ACHN (cell line): ENCODE measurements at regions not wholly inside any gene's neighbourhood (a gene's known extent, or its start where the extent isn't known, plus 50 kb on each side); places are given as distances from the start of the nearest gene placed in this dataset.

Experiments
- DNase-seq: peaks from one replicate; pipeline ENCODE4 v3.0.0-alpha.2; 2015
- in situ Hi-C: cut with HindIII; loops from 2 replicates; pipeline ENCODE4 v1.10.0; 2017; ENCODE audit warnings: low sequenced_read_pairs, low pct_ligation_motif_present, low pct_unique_long_range_greater_than_20kb

- in situ Hi-C loops: no loop called here
- DNase-seq: no peak
Observed at GRCh38 chr6:43947860-43948259, 177.8 kb downstream of the VEGFA start.

- DNase-seq: no peak
- in situ Hi-C loops: no loop called here
Observed at GRCh38 chr6:43946641-43947363, 176.8 kb downstream of the VEGFA start.

DNA sequence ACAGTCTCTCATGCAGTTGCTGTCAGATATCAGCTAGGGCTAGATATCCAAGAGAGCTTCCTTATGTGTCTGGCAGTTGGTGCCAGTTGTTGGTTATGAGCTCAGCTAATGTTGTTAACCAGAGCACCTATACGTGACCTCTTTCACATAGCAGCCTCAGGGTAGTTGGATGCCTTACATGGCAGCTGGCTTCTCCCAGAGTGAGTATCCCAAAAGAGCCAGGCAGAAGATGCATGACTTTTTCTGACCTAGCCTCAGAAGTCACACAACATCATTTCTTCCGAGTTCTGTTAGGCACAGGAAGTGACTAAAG, 175.7 kb downstream of the VEGFA start:
- DNase-seq: no peak
- in situ Hi-C loops: no loop called here

DNA sequence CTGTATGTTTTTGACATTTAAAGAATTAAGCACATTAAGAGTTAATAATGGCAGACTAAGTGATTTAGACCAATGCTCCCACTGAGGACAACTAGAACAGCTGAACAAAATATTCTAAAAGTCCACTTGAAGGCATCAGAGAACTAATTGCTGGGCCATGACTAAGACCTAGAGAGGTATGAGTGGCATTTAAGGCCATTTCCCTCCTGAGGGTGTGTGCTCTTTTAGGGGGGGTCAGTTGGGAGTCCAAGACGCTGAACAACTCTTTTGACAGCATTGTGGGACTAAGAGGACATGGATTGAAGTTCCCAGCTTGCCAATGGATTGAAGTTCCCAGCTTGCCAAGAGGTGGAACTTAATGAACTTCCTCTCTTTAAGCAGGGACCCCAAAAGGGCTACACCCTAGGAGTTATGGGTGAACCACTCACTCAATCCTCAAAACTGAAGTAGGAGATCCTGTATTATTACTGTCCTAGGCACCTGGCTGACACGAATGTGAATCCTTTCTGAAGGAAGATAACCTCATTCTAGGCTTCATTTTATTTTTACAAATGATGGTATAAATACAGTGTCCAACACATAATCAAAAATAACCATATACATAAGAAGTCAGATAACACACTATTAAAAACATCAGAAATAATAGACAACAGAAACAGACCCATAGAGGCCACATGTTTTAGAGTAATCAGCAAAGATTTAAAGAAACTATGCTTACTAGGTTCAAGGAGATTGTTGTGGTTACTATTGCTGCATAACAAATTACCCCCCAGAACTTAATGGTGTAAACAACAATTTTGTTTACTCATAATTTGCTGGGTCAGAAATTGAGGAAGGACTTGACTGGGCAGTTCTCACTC, 175.1 kb downstream of the VEGFA start:
- no peak for DNase-seq

DNA sequence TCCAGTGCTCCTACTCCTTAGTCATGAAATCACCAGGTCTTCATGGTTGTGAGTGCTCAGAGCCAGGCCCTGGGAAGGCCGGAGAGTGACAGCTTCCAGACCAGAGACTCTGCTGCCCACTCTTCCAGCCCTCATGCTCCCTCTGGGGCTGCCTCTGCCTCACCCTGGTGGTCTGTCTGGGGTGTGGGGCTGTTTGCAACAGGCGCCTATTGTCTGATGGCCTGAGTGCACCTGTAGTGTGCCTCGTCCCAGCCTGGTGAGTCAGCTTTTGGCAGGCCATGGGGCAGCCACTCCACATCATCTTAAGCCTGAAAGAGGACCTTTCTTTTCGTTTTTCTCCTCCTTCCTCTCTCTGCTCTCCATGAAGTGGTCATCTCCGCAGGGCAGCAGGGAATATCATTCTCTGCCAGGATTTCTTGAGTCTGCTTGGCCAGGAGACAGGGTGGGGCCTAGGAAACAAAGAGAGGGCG, 173.8 kb downstream of the VEGFA start:
- no peak for DNase-seq
- in situ Hi-C loops: no loop called here

More for the DNA sequence above, 175.1 kb downstream of the VEGFA start:
- in situ Hi-C loops: no loop called here

DNA sequence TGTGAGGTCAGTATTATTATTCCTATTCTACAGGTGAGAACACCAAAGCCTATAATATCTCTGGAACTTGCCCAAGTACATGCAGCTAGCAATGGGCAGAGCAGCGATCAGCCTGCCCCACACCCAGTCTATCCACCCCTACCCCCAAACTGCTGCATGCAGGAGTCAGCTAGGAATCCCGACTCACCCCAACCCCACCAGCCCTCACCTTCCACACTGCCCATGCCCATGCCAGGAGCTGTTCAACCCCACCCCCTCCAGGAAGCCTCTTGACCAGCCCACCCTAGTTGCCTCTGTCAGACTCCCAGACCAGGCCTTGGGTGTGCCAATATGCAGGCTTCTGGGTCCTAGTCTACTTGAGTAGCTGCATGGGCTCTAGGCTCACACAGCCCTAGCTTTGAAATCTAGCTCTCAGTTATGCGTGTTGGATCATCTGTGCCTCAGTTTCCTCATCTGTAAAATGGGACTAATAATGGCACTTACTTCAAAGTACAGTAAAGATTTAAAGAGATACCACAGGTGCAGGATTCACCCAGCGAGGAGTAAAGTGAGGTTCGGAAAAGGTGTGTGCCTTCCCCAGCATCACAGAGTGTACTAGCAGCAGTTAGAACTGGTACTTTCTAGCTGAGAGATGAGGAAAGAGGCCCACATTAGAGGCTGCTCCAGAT, 173.2 kb downstream of the VEGFA start:
- DNase-seq: no peak
- in situ Hi-C loops: no loop called here

- in situ Hi-C loops: no loop called here
- no peak for DNase-seq
Observed at GRCh38 chr6:43942616-43943015, 172.6 kb downstream of the VEGFA start.

DNA sequence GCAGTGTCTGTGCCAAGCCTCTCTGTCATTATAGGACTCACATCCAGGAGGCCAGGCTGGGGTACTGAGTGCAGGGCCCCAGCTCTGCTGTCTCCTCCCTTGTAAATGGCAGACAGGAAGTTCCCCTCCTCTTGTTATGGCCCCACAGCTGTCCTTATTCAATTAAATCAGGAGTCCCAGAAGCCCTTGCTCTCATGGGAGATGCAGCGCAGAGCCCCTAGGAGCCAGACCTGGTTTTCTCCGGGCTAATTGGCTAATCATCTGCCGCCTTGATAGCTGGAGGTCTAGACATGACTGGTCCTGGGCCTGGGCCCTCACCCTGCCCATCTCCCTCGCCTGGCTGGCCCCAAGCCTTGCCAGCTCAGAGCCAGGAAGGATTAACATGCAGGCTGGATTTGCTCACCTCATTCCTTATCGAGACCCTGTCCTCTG, 172.0 kb downstream of the VEGFA start:
- in situ Hi-C loops: no loop called here
- no peak for DNase-seq

- in situ Hi-C loops: no loop called here
- DNase-seq: no peak
Observed at GRCh38 chr6:43941174-43941573, 171.2 kb downstream of the VEGFA start.

DNA sequence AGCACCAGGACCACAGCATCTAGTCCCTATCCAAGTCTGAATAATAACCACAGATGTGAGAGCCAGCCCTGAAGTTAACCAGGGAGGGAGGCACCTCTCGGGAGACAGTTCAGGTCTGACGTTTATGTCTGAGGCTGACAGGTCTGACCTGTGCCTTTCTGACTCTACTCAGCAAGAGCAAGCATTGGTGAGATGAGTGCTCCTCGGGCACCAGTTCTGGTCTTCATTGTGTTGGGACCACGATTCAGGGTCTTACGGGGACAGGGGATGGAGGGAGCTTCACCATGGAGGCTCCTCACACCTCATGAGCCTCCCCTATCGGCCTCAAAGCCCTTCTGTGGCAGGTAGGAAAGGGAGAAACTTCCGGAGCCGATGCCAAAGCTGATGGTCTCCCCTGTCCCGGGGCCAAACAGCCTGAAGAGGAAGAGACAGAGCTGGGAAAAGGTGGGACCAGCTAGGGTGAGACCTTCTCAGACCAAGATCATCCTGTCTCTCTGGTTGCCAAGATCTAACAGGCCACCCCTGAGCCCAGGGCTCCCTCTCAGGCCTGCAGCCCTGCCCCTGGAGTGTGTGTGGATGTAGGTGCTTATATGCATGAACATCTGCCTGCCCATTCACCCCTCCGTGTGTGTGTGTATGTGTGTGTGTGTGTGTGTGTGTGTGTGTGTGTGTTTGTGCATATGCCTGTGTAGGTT, 170.5 kb downstream of the VEGFA start:
- in situ Hi-C loops: no loop called here
- DNase-seq: no peak

- in situ Hi-C loops: no loop called here
- DNase-seq: no peak
Observed at GRCh38 chr6:43940071-43940392, 170.0 kb downstream of the VEGFA start.

- in situ Hi-C loops: no loop called here
- no peak for DNase-seq
Observed at GRCh38 chr6:43939281-43940070, 169.5 kb downstream of the VEGFA start.

DNA sequence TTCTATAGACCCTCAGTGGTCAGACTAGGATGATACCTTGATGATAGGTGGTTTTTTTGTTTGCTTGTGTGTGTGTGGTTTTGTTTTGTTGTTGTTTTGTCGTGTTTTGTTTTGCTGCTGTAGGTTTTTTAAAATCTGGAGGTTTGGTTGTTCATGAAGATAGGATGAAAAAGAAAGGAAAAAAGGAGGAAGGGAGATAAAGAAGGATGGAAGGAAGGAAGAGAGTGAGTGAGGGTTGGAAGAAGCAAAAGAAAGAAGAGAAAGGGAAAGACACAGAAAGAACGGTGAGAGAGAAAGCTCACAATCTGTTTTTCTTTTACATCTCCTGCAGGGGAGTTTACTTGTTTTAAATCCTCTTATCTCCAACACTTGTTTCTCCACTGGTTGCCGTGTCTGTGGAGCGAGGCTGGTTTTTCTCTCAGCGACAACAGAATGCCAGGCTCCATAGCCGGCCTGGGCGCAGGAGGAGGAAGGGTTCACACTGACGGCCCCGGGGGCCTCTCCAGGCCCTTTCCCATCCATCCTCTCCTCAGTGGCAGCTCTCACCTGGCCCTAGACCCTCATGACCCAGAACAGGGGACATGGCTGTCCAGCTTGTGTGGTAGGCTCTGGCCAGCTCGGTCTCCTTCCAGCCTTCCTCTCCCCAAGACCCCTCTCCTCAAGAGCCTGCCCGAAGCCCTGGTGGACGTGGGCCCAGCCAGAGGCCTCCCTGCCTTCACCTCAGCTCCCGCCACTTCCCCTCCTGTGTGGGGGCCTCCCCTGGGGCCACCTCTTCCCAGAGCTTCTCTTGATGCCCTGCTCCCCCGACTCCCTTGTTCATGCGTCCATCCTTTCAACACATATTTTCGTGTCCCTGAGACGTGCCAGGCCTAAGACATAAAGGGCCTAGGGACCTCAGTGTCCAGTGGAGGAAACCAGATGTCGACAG, 168.4 kb downstream of the VEGFA start:
- no peak for DNase-seq
- in situ Hi-C loops: no loop called here

DNA sequence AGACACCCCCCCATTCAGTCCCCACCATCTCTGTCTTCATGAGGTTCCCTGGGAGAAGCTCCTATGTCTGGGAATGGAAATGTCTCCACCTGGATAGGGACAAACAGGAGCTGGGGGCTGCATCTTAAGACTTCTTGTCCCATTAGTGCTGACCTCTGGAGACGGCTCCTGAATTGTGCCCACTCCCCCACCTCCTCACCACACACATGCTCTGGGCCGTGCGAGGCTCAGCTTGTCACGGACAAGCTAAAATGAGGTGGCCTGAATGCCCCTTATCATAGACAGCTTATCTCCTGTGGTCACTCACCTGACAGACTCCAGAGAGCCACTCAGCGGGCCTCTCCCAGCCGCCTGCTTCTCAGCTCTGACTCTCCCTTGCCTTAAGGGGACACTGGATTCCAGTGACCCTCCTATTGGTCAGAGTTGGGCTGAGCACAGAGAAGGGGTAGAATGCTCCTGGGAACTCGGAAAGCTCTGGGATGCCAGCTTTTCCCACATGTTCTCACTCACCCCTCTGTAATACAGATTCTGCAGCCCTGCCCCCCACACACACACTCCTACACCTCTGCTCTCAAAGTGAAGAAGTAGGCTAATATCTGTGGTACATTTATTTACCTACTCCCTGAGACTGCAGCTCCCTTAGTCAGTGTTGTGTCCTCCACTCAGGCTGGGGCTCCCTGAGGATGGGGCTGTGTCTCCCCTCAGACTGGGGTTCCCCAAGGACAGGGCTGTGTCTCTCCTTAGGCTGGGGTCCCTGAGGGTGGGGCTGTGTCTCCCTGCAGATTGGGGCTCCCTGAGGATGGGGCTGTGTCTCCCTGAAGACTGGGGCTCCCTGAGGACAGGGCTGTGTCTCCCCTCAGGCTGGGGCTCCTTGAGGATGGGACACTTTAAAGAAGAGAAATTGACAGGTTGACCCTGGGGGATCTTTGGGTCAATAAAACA, 167.5 kb downstream of the VEGFA start:
- in situ Hi-C loops: no loop called here
- no peak for DNase-seq

GRCh38 chr6:43936476-43936875, 166.5 kb downstream of the VEGFA start:
- no peak for DNase-seq
- in situ Hi-C loops: no loop called here

DNA sequence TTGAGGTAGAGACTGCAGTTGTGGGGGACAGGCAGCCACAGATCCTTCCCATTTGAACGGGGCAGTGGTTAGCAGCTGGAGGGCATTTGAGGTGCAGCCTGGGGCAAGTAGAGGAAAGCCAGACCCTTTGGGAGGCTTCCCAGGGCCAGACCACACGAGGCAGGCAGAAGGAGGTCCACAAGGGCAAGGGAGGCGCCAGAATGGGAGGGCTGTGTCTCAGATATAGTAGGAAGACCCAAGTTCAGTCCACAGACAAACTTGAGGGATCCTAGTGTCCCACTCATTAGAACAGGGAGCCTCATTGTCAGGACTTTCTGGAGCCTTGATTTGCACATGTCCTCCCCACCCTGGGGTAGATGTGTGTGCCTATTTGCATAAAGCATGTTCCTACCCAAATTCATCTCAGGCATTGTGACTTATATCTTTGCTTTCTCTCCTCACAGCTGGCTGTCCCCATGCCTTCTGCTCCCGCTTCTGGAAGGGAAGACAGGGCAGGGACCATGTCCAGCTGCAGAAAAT, 166.0 kb downstream of the VEGFA start:
- no peak for DNase-seq
- in situ Hi-C loops: no loop called here
